Astrocyte of the spinal cord (primary cell): ENCODE measurements at regions not wholly inside any gene's neighbourhood (a gene's known extent, or its start where the extent isn't known, plus 50 kb on each side); places are given as distances from the start of the nearest gene placed in this dataset.

Experiments used
- DNase-seq: peaks from one replicate; pipeline ENCODE4 v3.0.0; 2011; ENCODE audit warnings: low read depth, low spot score
- H3K4me3 ChIP-seq: 2 replicates; pipeline ENCODE4 v1.5.1; 2011; ENCODE audit warnings: low read depth, mild to moderate bottlenecking, low read length, moderate library complexity
- in situ Hi-C: cut with HindIII; loops from 2 replicates; pipeline ENCODE4 v1.10.0; 2017; ENCODE audit warnings: low sequenced_read_pairs
- TF ChIP-seq, protein P1 (sequence below): IDR thresholded peaks from 2 replicates; pipeline ENCODE4 v1.5.1; 2012; ENCODE audit warnings: low read depth, mild to moderate bottlenecking, low read length, inconsistent platforms

DNA sequence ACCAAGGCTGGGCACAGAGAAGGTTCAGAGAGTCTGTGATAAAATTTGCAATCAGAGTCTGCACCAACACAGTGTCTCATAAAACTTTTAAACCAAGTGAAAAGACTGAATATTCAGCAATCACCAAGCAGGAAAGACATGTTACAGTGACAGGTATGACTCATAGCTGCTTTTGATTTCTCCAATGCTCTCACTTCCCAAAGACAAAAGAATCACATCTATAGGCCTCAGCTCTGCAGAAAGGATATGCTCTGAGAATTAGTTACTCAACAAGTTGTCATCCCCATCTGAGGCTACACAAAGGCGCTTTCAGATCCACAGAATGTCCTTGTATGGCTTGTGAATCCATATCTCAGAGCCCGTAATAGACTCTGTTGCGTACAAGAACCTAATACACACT is 92.5 kb downstream of the KCNF1 start:
- DNase-seq, result peak; percentile 55
- H3K4me3 ChIP-seq, result no peak overlapping the region

DNA sequence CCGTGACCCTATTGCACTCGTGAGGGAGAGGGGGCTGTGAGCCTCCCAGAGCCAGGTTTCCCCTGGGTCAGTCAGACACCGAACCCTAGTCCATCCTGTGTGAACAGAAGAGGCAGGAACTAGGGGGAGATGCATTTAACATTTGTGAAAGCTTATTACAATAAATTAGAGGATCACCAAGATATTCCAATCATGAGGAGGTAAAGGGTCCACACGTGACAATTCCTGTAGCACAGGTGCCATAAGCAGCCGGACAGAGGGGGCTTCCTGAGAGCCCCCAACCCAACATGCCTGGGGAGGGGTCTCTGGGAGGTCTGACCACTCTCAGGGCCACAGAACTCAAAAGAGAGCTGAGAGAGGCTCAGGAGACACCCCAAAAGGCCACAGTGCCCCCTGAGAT is 93.3 kb downstream of the KCNF1 start:
- no peak for DNase-seq
- H3K4me3 ChIP-seq, result no peak overlapping the region
- TF ChIP-seq, protein P1, sequence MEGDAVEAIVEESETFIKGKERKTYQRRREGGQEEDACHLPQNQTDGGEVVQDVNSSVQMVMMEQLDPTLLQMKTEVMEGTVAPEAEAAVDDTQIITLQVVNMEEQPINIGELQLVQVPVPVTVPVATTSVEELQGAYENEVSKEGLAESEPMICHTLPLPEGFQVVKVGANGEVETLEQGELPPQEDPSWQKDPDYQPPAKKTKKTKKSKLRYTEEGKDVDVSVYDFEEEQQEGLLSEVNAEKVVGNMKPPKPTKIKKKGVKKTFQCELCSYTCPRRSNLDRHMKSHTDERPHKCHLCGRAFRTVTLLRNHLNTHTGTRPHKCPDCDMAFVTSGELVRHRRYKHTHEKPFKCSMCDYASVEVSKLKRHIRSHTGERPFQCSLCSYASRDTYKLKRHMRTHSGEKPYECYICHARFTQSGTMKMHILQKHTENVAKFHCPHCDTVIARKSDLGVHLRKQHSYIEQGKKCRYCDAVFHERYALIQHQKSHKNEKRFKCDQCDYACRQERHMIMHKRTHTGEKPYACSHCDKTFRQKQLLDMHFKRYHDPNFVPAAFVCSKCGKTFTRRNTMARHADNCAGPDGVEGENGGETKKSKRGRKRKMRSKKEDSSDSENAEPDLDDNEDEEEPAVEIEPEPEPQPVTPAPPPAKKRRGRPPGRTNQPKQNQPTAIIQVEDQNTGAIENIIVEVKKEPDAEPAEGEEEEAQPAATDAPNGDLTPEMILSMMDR, result no peak
- in situ Hi-C loops, result no loop called here

More for the DNA sequence above, 92.5 kb downstream of the KCNF1 start:
- in situ Hi-C loops, result no loop called here
- TF ChIP-seq, protein P1, result no peak

DNA sequence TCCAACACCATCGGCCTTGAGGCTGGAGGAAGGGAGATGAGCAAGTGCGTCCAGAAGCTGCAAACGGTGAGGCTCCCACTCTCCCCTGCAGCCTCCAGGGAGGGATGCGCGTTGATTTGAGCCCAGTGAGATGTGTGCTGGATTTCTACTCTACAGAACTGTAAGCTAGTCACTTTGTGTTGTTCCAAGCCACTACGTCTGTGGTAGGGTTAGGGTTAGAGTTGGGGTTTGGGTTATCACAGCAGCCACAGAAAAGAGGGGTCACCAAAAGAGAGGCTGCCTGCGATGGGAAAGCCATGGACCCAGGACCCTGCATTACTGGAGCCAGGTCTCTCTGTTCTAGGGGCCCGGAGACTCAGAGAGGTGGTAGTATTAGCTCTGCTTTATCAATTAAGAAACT is 94.5 kb downstream of the KCNF1 start:
- in situ Hi-C loops, result no loop called here
- TF ChIP-seq, protein P1, result no peak
- no peak for DNase-seq
- H3K4me3 ChIP-seq, result no peak overlapping the region

DNA sequence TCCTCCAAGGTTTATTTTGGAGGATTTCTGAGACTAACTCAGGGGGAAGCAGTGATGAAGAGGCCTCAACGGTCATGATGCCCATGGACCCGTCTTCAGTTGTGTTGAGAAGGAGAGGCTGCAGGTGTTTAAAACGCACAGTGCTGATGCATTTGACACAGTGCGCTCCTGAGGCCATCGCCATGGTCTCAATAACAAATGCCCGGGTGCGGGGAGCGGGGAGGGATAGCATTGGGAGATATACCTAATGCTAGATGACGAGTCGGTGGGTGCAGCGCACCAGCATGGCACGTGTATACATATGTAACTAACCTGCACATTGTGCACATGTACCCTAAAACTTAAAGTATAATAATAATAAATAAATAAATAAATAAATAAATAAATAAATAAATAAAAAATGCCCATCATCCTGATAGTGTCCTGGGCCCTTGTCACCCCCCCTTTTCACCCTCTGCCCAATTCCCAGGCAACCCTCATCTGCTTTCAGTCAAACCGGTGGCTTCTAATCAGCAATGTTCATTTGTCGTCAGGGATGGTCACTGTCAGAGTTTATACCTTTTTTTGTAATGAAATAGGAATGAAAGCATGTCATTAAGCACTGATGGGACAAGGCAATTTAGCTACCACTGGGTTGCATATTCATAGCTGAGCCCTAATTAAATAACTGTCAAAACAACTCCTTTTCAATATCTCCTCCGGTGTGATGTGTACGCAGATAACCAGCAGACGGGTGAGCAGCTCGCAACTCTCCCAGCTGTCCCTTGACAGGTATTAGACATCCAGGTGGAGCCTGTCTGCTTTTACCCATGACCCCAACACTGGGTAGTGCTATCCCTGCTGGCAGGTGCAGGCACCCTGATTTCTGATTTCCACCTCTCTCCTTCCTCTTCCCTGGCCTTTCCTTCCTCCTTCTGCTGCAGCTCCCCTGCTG is 95.9 kb downstream of the KCNF1 start:
- in situ Hi-C loops, result no loop called here
- no peak for DNase-seq
- TF ChIP-seq, protein P1, result no peak
- H3K4me3 ChIP-seq, result no peak overlapping the region

DNA sequence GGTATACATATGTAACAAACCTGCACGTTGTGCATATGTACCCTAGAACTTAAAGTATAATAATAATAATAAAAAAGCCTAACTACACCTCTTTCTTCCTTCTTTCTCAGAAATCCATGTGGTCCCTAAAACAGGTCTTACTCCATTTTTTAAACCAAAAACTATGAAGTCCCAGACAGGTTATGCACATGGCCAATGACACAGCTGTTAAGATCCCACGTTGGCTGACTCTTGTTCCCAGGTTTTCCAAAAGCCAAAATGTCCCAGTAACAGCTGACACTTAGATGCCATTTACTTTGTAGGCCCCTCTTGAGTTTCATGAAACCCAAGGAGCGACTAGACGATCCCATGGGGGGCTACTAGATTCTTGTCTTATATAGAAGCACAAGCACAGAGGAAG is 97.0 kb downstream of the KCNF1 start:
- TF ChIP-seq, protein P1, result no peak
- no peak overlapping the region for H3K4me3 ChIP-seq
- in situ Hi-C loops, result no loop called here
- no peak for DNase-seq

DNA sequence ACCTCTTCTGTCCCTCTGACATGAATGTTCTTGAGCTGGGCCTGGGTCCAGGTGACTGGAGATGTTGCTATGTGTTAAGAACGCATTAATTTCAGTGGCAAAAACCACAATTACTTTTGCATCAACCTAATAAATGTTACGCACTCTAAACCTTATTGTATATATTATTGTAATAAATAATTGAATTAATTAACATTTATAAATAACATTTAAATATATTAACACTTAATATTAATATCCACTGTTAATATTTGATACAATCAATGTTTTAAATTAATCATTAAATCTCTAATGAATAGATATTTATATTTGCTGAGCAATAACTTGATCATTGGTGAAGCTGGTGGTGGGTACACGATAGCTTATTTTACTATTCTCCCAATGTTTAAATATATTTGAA is 97.4 kb downstream of the KCNF1 start:
- in situ Hi-C loops, result no loop called here
- H3K4me3 ChIP-seq, result no peak overlapping the region
- no peak for DNase-seq
- TF ChIP-seq, protein P1, result no peak
